ENCODE measurements at regions not wholly inside any gene's neighbourhood (a gene's known extent, or its start where the extent isn't known, plus 50 kb on each side); places are given as distances from the start of the nearest gene placed in this dataset.
A peak's percentile ranks its signal among the peaks of the same experiment; 100 is the strongest.

GRCh38 chr7:1314908-1315450 lies 82.3 kb downstream of the UNCX start:
- Histone ChIP-seq H3K27me3 (ENCODE audit: insufficient read depth, low read depth) (peaks cover 86% of the 10 kb centered on the region), H3K4me3 (no peak overlapping the region), H3F3A (ENCODE audit: insufficient read depth, low read depth) (no peaks in the 10 kb centered on the region; the same call in 1 of the 2 replicates), H3K9me2 (ENCODE audit: insufficient read depth) (no peaks in the 10 kb centered on the region), H4K20me1 (ENCODE audit: insufficient read depth) (no peaks in the 10 kb centered on the region; the same call in 1 of the 2 replicates), H3K27ac (no peak overlapping the region), H3K4me2 (no peak overlapping the region), H3K4me1 (replicated peaks; ENCODE audit: insufficient read depth) (no peaks in the 10 kb centered on the region), H3K9me3 (ENCODE audit: insufficient read depth, low read depth) (no peaks in the 10 kb centered on the region), H3K36me3 (ENCODE audit: low read depth) (no peaks in the 10 kb centered on the region), H2AFZ (no peak overlapping the region), H3K79me2 (ENCODE audit: low read depth) (no peaks in the 10 kb centered on the region)
- POLR2A ChIA-PET (ENCODE audit: unreplicated experiment) = no interaction called here
- CTCF ChIA-PET = interaction anchor here (0.6 kb wide), 1 partner anchor 13 kb away, joined by 3 read pairs; no protein-coding TSS in a partner anchor
- no TSS peak for BruUV-seq (replicated peaks)
- intact Hi-C loops (cut with micrococcal nuclease; ENCODE audit: unreplicated experiment) = no loop called here
- DNase-seq = peak in 1 of 2 experiments; percentile 10
- TF ChIP-seq CTCF (conservative IDR thresholded peaks at IDR 0.05) (no peak), EZH2 (IDR thresholded peaks at IDR 0.05; ENCODE audit: low read depth) (no peak)

- H3K79me2 ChIP-seq (ENCODE audit: low read depth) = no peaks in the 10 kb centered on the region
- H3K9me3 ChIP-seq (ENCODE audit: insufficient read depth, low read depth) = no peaks in the 10 kb centered on the region
- H3K4me1 ChIP-seq (replicated peaks; ENCODE audit: insufficient read depth) = no peaks in the 10 kb centered on the region
- no peak overlapping the region for H3K4me2 ChIP-seq
- H3K27ac ChIP-seq = no peak overlapping the region
- no peak overlapping the region for H2AFZ ChIP-seq
- H3K36me3 ChIP-seq (ENCODE audit: low read depth) = no peaks in the 10 kb centered on the region
- H4K20me1 ChIP-seq (ENCODE audit: insufficient read depth) = no peaks in the 10 kb centered on the region; the same call in 1 of the 2 replicates
- CTCF ChIA-PET = no interaction called here
- peak in 1 of 2 experiments; percentile 21 for DNase-seq
- H3K4me3 ChIP-seq = no peak overlapping the region
- H3K9me2 ChIP-seq (ENCODE audit: insufficient read depth) = no peaks in the 10 kb centered on the region
- no peaks in the 10 kb centered on the region; the same call in 1 of the 2 replicates for H3F3A ChIP-seq (ENCODE audit: insufficient read depth, low read depth)
- POLR2A ChIA-PET (ENCODE audit: unreplicated experiment) = interaction anchor here (0.7 kb wide), 1 partner anchor 45 kb away, joined by 5 read pairs; no protein-coding TSS in a partner anchor
- BruUV-seq (replicated peaks) = no TSS peak
- intact Hi-C loops (cut with micrococcal nuclease; ENCODE audit: unreplicated experiment) = no loop called here
- H3K27me3 ChIP-seq (ENCODE audit: insufficient read depth, low read depth) = peaks cover 78% of the 10 kb centered on the region
- TF ChIP-seq EZH2 (IDR thresholded peaks at IDR 0.05; ENCODE audit: low read depth) = no peak
- no peak for TF ChIP-seq CTCF (conservative IDR thresholded peaks at IDR 0.05)
Measured at GRCh38 chr7:1316086-1316485, 83.4 kb downstream of the UNCX start.

- peak in 1 of 2 experiments; percentile 2 for DNase-seq
- Histone ChIP-seq H3K36me3 (ENCODE audit: low read depth) (no peaks in the 10 kb centered on the region), H3F3A (ENCODE audit: insufficient read depth, low read depth) (no peaks in the 10 kb centered on the region; the same call in 1 of the 2 replicates), H3K79me2 (ENCODE audit: low read depth) (no peaks in the 10 kb centered on the region), H4K20me1 (ENCODE audit: insufficient read depth) (no peaks in the 10 kb centered on the region), H3K27me3 (ENCODE audit: insufficient read depth, low read depth) (peaks cover 78% of the 10 kb centered on the region), H3K9me2 (ENCODE audit: insufficient read depth) (no peaks in the 10 kb centered on the region), H3K9me3 (ENCODE audit: insufficient read depth, low read depth) (no peaks in the 10 kb centered on the region), H3K27ac (no peak overlapping the region), H3K4me2 (no peak overlapping the region), H3K4me3 (no peak overlapping the region), H2AFZ (no peak overlapping the region), H3K4me1 (replicated peaks; ENCODE audit: insufficient read depth) (no peaks in the 10 kb centered on the region)
- intact Hi-C loops (cut with micrococcal nuclease; ENCODE audit: unreplicated experiment) = no loop called here
- TF ChIP-seq CTCF (conservative IDR thresholded peaks at IDR 0.05) = no peak
- TF ChIP-seq EZH2 (IDR thresholded peaks at IDR 0.05; ENCODE audit: low read depth) = no peak
- ChIA-PET POLR2A (ENCODE audit: unreplicated experiment) (no interaction called here), CTCF (interaction anchor here (0.5 kb wide), 1 partner anchor 146 kb away, joined by 4 read pairs; no protein-coding TSS in a partner anchor)
- BruUV-seq (replicated peaks) = no TSS peak
Measured at GRCh38 chr7:1317646-1318045, 85.0 kb downstream of the UNCX start.

All from PC-9 (cell line).